A549 (cell line): ENCODE measurements at regions not wholly inside any gene's neighbourhood (a gene's known extent, or its start where the extent isn't known, plus 50 kb on each side); places are given as distances from the start of the nearest gene placed in this dataset.

Experiments
- ATAC-seq, 2 experiments: fragments of 200-7000 bp in 1 of 2; fragments of >200 bp in 1 of 2; cut with Nextera tagmentation in 1 of 2; cut with Tn5 transposase in 1 of 2; 3 replicates each; pipeline versions ENCODE4 v1.8.0 to v1.9.1; 2018 to 2020; ENCODE audit warnings: mild to moderate bottlenecking in 1 of 2, moderate library complexity in 1 of 2
- CTCF ChIA-PET: fragments of 300-600 bp; sonication (Branson Sonifier 250); formaldehyde crosslinking; extraction: SDS; loops from one replicate; lab custom pipeline; 2021; ENCODE audit warnings: antibody characterized with exemption, inconsistent platforms; lab: Yijun Ruan, JAX
- POLR2A ChIA-PET: fragments of 350-600 bp; formaldehyde crosslinking; extraction: SDS; loops from one replicate; lab custom pipeline; 2021; ENCODE audit warnings: antibody characterized with exemption, inconsistent platforms; lab: Yijun Ruan, JAX
- DNase-seq, 2 experiments: peaks; one replicate each; pipeline versions ENCODE4 v3.0.0 to v3.0.0-alpha.2; 2011 to 2016; ENCODE audit warnings: low read depth in 1 of 2, low spot score in 1 of 2
- FAIRE-seq: peaks from 2 replicates; lab custom pipeline; 2011; peaks lifted over from hg19 to GRCh38; lab: Jason Lieb, UNC
- H3K27ac ChIP-seq, 2 experiments: fragments of >200 bp; sonication (Bioruptor Twin); formaldehyde crosslinking; 3 replicates each; pipeline ENCODE4 v1.5.1; 2016 to 2017
- H3K4me1 ChIP-seq: fragments of >200 bp; sonication (Bioruptor Twin); formaldehyde crosslinking; 3 replicates; pipeline ENCODE4 v1.6.1; 2016
- H3K4me2 ChIP-seq: fragments of >200 bp; sonication (Bioruptor Twin); formaldehyde crosslinking; 3 replicates; pipeline ENCODE4 v1.6.1; 2016
- H3K4me3 ChIP-seq: fragments of >200 bp; sonication (Bioruptor Twin); formaldehyde crosslinking; 3 replicates; pipeline ENCODE4 v1.5.1; 2016
- H3K9me3 ChIP-seq: fragments of >200 bp; sonication (Bioruptor Twin); formaldehyde crosslinking; 3 replicates; pipeline ENCODE4 v1.6.1; 2016
- ATOH8 ChIP-seq: fragments of 250-450 bp; sonication (Bioruptor Pico); IDR thresholded peaks from 2 replicates; pipeline ENCODE4 v1.5.0; 2020; ENCODE audit warnings: low read depth, mild to moderate bottlenecking, moderate library complexity
- BCL3 ChIP-seq: fragments of >200 bp; sonication (Bioruptor Twin); formaldehyde crosslinking; IDR thresholded peaks from 3 replicates; pipeline ENCODE4 v1.6.1; 2016
- CBX2 ChIP-seq: fragments of 200-600 bp; sonication (generic); IDR thresholded peaks from 2 replicates; pipeline ENCODE4 v1.6.1; 2016; ENCODE audit warnings: low read depth, mild to moderate bottlenecking, borderline replicate concordance
- CHD2 ChIP-seq: fragments of 150-350 bp; IDR thresholded peaks from 2 replicates; pipeline ENCODE4 v1.6.1; 2014; ENCODE audit warnings: low read length; ENCODE audit not compliant: partially characterized antibody
- CTCF ChIP-seq: fragments of >200 bp; sonication (Bioruptor Twin); formaldehyde crosslinking; IDR thresholded peaks from 3 replicates; pipeline ENCODE4 v1.5.1; 2016
- EHF ChIP-seq: fragments of 250-450 bp; sonication (Bioruptor Pico); IDR thresholded peaks from 2 replicates; pipeline ENCODE4 v1.5.0; 2020; ENCODE audit warnings: mild to moderate bottlenecking
- EHMT2 ChIP-seq: fragments of 200-600 bp; sonication (generic); IDR thresholded peaks from 2 replicates; pipeline ENCODE4 v1.6.1; 2016; ENCODE audit warnings: antibody characterized with exemption, low read depth, mild to moderate bottlenecking, moderate library complexity
- FOSB ChIP-seq: fragments of 250-450 bp; sonication (Bioruptor Pico); IDR thresholded peaks from 2 replicates; pipeline ENCODE4 v1.5.0; 2020; ENCODE audit warnings: mild to moderate bottlenecking, moderate library complexity
- FOSL2 ChIP-seq, 2 experiments: fragments of 450-650 bp in 1 of 2; fragments of >200 bp in 1 of 2; sonication (Bioruptor Twin) in 1 of 2; formaldehyde crosslinking; IDR thresholded peaks; 2 replicates each; pipeline versions ENCODE4 v1.5.0 to v1.6.1; 2016 to 2020; ENCODE audit warnings: mild to moderate bottlenecking in 1 of 2, moderate library complexity in 1 of 2
- HOXA7 ChIP-seq: fragments of 250-450 bp; sonication (Bioruptor Pico); IDR thresholded peaks from 2 replicates; pipeline ENCODE4 v1.5.0; 2020; ENCODE audit warnings: mild to moderate bottlenecking, moderate library complexity
- JUN ChIP-seq, 2 experiments: fragments of >200 bp; sonication (Bioruptor Twin); formaldehyde crosslinking; IDR thresholded peaks; 2 replicates in 1 of 2; 3 replicates in 1 of 2; pipeline ENCODE4 v1.6.1; 2016 to 2017
- KDM1A ChIP-seq: fragments of 200-600 bp; sonication (generic); IDR thresholded peaks from 2 replicates; pipeline ENCODE4 v1.6.1; 2016; ENCODE audit warnings: low read depth, mild to moderate bottlenecking
- MAX ChIP-seq: IDR thresholded peaks from 2 replicates; pipeline ENCODE4 v1.6.1; 2012
- MYC ChIP-seq: IDR thresholded peaks from 2 replicates; pipeline ENCODE4 v1.6.1; 2012; ENCODE audit warnings: mild to moderate bottlenecking, inconsistent platforms, low read length, improper control_type of control experiment, borderline replicate concordance
- NPAS2 ChIP-seq: fragments of 250-450 bp; sonication (Bioruptor Pico); IDR thresholded peaks from 2 replicates; pipeline ENCODE4 v1.8.0; 2022; ENCODE audit warnings: mild to moderate bottlenecking, moderate library complexity, borderline replicate concordance
- PHF8 ChIP-seq: fragments of 200-600 bp; sonication (generic); IDR thresholded peaks from 2 replicates; pipeline ENCODE4 v1.6.1; 2016; ENCODE audit warnings: low read depth, mild to moderate bottlenecking, antibody characterized with exemption, moderate library complexity, borderline replicate concordance
- RAD21 ChIP-seq, 2 experiments: fragments of >200 bp in 1 of 2; sonication (Bioruptor Twin) in 1 of 2; formaldehyde crosslinking in 1 of 2; IDR thresholded peaks in 1 of 2; conservative IDR thresholded peaks in 1 of 2; 2 replicates in 1 of 2; 3 replicates in 1 of 2; pipeline ENCODE4 v1.6.1; 2012 to 2018; ENCODE audit warnings: inconsistent platforms in 1 of 2
- RARB ChIP-seq: fragments of 250-450 bp; sonication (Bioruptor Pico); IDR thresholded peaks from 2 replicates; pipeline ENCODE4 v1.8.0; 2021; ENCODE audit warnings: mild to moderate bottlenecking, moderate library complexity
- RCOR1 ChIP-seq: fragments of 150-350 bp; IDR thresholded peaks from 2 replicates; pipeline ENCODE4 v1.6.1; 2014; ENCODE audit warnings: antibody characterized with exemption, low read length, low read depth
- TP53 ChIP-seq: fragments of 250-450 bp; sonication (Bioruptor Pico); IDR thresholded peaks from 2 replicates; pipeline ENCODE4 v1.5.0; 2021; ENCODE audit warnings: mild to moderate bottlenecking, moderate library complexity
- ZC3H11A ChIP-seq: fragments of 450-650 bp; IDR thresholded peaks from 2 replicates; pipeline ENCODE4 v1.6.1; 2014; ENCODE audit warnings: antibody characterized with exemption, mild to moderate bottlenecking
- ZFP36 ChIP-seq: fragments of 450-650 bp; IDR thresholded peaks from 2 replicates; pipeline ENCODE4 v1.6.1; 2014; ENCODE audit warnings: borderline replicate concordance; ENCODE audit not compliant: partially characterized antibody
- ZNF302 ChIP-seq: fragments of 250-450 bp; sonication (Bioruptor Pico); IDR thresholded peaks from 2 replicates; pipeline ENCODE4 v1.9.0; 2021; ENCODE audit warnings: inconsistent platforms, mild to moderate bottlenecking, moderate library complexity
- WGBS: methylation state at CpG from one replicate; pipeline ENCODE4 v1.1.6; 2017; ENCODE audit errors: missing lambda C conversion rate; 5-methylcytosine and 5-hydroxymethylcytosine counted together

GRCh38 chr10:47184724-47185330, 115.2 kb upstream of the GDF10 start:
- ChIA-PET CTCF (no interaction called here), POLR2A (no interaction called here)
- 39% methylated on average over 7 of the region's 11 CpGs for WGBS
- Histone ChIP-seq H3K9me3 (no peaks in the 10 kb centered on the region), H3K4me1 (no peaks in the 10 kb centered on the region), H3K4me2 (no peak overlapping the region), H3K4me3 (no peak overlapping the region), H3K27ac (no peak overlapping the region)
- FAIRE-seq (no peak), DNase-seq (no peak), ATAC-seq (0 out of 6 replicates have a peak, but pooled peaks of 1 of the 2 experiments have one; percentile 8)
- no peak for TF ChIP-seq RARB (CRISPR knock-in tag)
- no peak for TF ChIP-seq FOSB (CRISPR knock-in tag)
- no peak for TF ChIP-seq ZNF302 (CRISPR knock-in tag)
- TF ChIP-seq CHD2 = no peak
- no peak for TF ChIP-seq RAD21 (conservative IDR thresholded peaks at IDR 0.05 in 1 of 2, IDR thresholded peaks at IDR 0.05 in 1 of 2)
- no peak for TF ChIP-seq KDM1A
- no peak for TF ChIP-seq RCOR1
- no peak for TF ChIP-seq JUN (IDR thresholded peaks at IDR 0.05)
- TF ChIP-seq ZC3H11A = no peak
- no peak for TF ChIP-seq EHMT2
- TF ChIP-seq EHF (CRISPR knock-in tag) = no peak
- TF ChIP-seq TP53 = no peak
- no peak for TF ChIP-seq NPAS2
- TF ChIP-seq CBX2 = no peak
- no peak for TF ChIP-seq MYC
- no peak for TF ChIP-seq ATOH8 (CRISPR knock-in tag)
- TF ChIP-seq CTCF = no peak
- TF ChIP-seq PHF8 = no peak
- TF ChIP-seq BCL3 = no peak

GRCh38 chr10:47186941-47187340, 113.1 kb upstream of the GDF10 start:
- Histone ChIP-seq H3K9me3 (no peaks in the 10 kb centered on the region), H3K4me2 (no peak overlapping the region), H3K4me3 (no peak overlapping the region), H3K27ac (no peak overlapping the region), H3K4me1 (no peaks in the 10 kb centered on the region)
- no peak for FAIRE-seq
- WGBS = 46% methylated on average over 7 of the region's 7 CpGs
- TF ChIP-seq HOXA7 (CRISPR knock-in tag) (no peak), MAX (no peak), ZFP36 (no peak), JUN (IDR thresholded peaks at IDR 0.05) (no peak), CTCF (no peak), FOSL2 (IDR thresholded peaks at IDR 0.05) (no peak), FOSL2 (CRISPR knock-in tag; IDR thresholded peaks at IDR 0.05) (no peak)
- POLR2A ChIA-PET = no interaction called here
- no peak for DNase-seq
- ATAC-seq = no peak
- CTCF ChIA-PET = no interaction called here
